ENCODE measurements at regions not wholly inside any gene's neighbourhood (a gene's known extent, or its start where the extent isn't known, plus 50 kb on each side); places are given as distances from the start of the nearest gene placed in this dataset.

GRCh38 chr9:17031546-17031945 is 103.3 kb upstream of the CNTLN start:
- no peak for TF ChIP-seq CTCF (IDR thresholded peaks at IDR 0.05)
- no peak for TF ChIP-seq ZFX (IDR thresholded peaks at IDR 0.05; ENCODE audit: borderline replicate concordance)

All from 22Rv1 (cell line).